PC-9 (cell line): ENCODE measurements at regions not wholly inside any gene's neighbourhood (a gene's known extent, or its start where the extent isn't known, plus 50 kb on each side); places are given as distances from the start of the nearest gene placed in this dataset.

Source experiments
- BruUV-seq: library from RNA; stranded (reverse); fragments of 400-500 nt; replicated peaks from 2 replicates; lab custom pipeline; 2021; lab: Mats Ljungman, UMichigan
- CTCF ChIA-PET: fragments of 300-600 bp; sonication (Branson Sonifier 250); formaldehyde crosslinking; loops from one replicate; lab custom pipeline; 2022; ENCODE audit warnings: antibody characterized with exemption; lab: Charles Lee
- POLR2A ChIA-PET: fragments of 300-600 bp; sonication (Branson Sonifier 250); formaldehyde crosslinking; loops from one replicate; lab custom pipeline; 2022; ENCODE audit warnings: antibody characterized with exemption; ENCODE audit not compliant: unreplicated experiment; lab: Charles Lee
- DNase-seq, 2 experiments: peaks; one replicate each; pipeline versions ENCODE4 v3.0.0 to v3.0.0-alpha.2; 2015 to 2022; ENCODE audit warnings: mixed read lengths in 1 of 2
- H2AFZ ChIP-seq: fragments of 200-600 bp; sonication (generic); 2 replicates; pipeline ENCODE4 v1.8.1; 2017; ENCODE audit warnings: antibody characterized with exemption
- H3F3A ChIP-seq: fragments of 200-600 bp; sonication (generic); 2 replicates; pipeline ENCODE4 v1.8.1; 2017; ENCODE audit warnings: antibody characterized with exemption, mild to moderate bottlenecking, low read depth; ENCODE audit not compliant: insufficient read depth
- H3K27ac ChIP-seq: fragments of 200-600 bp; sonication (generic); 2 replicates; pipeline ENCODE4 v1.6.1; 2016; ENCODE audit warnings: mixed run types
- H3K27me3 ChIP-seq: fragments of 200-600 bp; sonication (generic); 2 replicates; pipeline ENCODE4 v1.6.1; 2016; ENCODE audit warnings: low read depth, mixed run types; ENCODE audit not compliant: insufficient read depth
- H3K36me3 ChIP-seq: fragments of 200-600 bp; sonication (generic); 2 replicates; pipeline ENCODE4 v1.6.1; 2016; ENCODE audit warnings: low read depth, mixed run types
- H3K4me1 ChIP-seq: fragments of 200-600 bp; sonication (generic); replicated peaks from 2 replicates; pipeline ENCODE4 v1.6.1; 2016; ENCODE audit warnings: mixed run types; ENCODE audit not compliant: insufficient read depth
- H3K4me2 ChIP-seq: fragments of 200-600 bp; sonication (generic); 2 replicates; pipeline ENCODE4 v1.6.1; 2017; ENCODE audit warnings: mixed run types
- H3K4me3 ChIP-seq: fragments of 200-600 bp; sonication (generic); 2 replicates; pipeline ENCODE4 v1.6.1; 2016; ENCODE audit warnings: mixed run types
- H3K79me2 ChIP-seq: fragments of 200-600 bp; sonication (generic); 2 replicates; pipeline ENCODE4 v1.6.1; 2017; ENCODE audit warnings: low read depth, mixed run types
- H3K9me2 ChIP-seq: fragments of 200-600 bp; sonication (generic); 2 replicates; pipeline ENCODE4 v1.8.1; 2017; ENCODE audit warnings: mild to moderate bottlenecking; ENCODE audit not compliant: insufficient read depth
- H3K9me3 ChIP-seq: fragments of 200-600 bp; sonication (generic); 2 replicates; pipeline ENCODE4 v1.8.1; 2016; ENCODE audit warnings: low read depth; ENCODE audit not compliant: insufficient read depth
- H4K20me1 ChIP-seq: fragments of 200-600 bp; sonication (generic); 2 replicates; pipeline ENCODE4 v1.8.1; 2017; ENCODE audit not compliant: insufficient read depth
- CTCF ChIP-seq: fragments of 200-600 bp; sonication (generic); conservative IDR thresholded peaks from 2 replicates; pipeline ENCODE4 v1.6.1; 2017; ENCODE audit warnings: mixed run types, antibody characterized with exemption, mild to moderate bottlenecking, moderate library complexity
- EZH2 ChIP-seq: fragments of 200-600 bp; sonication (generic); IDR thresholded peaks from 2 replicates; pipeline ENCODE4 v1.8.0; 2017; ENCODE audit warnings: antibody characterized with exemption, low read depth
- intact Hi-C: fragments of 100-400 bp; cut with micrococcal nuclease; formaldehyde crosslinking; loops from one replicate; pipeline ENCODE4 v1.10.0; 2022; ENCODE audit not compliant: unreplicated experiment

DNA sequence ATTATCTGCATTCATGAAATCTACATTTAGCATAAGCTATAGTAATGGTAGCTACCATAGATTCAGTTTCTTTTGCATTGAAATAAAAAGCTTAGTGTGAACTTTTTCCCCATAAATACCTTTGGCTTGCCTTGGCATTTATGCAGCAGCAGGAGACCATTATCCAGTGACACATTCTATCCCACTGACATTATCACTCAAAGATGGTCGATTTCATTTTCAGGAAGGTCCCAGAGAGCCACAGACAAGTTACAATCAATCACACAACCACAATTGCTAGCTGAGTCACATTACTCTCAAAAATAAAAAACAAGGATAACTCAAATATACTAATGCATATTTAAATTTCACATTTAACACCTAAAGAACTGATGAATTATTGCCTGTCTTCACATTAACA is 512.7 kb upstream of the CDH2 start:
- TF ChIP-seq CTCF (no peak), EZH2 (no peak)
- no peak overlapping the region for H3K4me3 ChIP-seq
- no peak overlapping the region for H3K4me2 ChIP-seq
- H3K36me3 ChIP-seq: no peaks in the 10 kb centered on the region
- H3K27ac ChIP-seq: no peak overlapping the region
- no peaks in the 10 kb centered on the region for H3K4me1 ChIP-seq
- no peak for DNase-seq
- H3F3A ChIP-seq: no peaks in the 10 kb centered on the region
- no TSS peak for BruUV-seq
- no peaks in the 10 kb centered on the region for H3K27me3 ChIP-seq
- H3K9me2 ChIP-seq: no peaks in the 10 kb centered on the region
- no peak overlapping the region for H2AFZ ChIP-seq
- CTCF ChIA-PET: no interaction called here
- H3K9me3 ChIP-seq: no peaks in the 10 kb centered on the region
- intact Hi-C loops: no loop called here
- H4K20me1 ChIP-seq: no peaks in the 10 kb centered on the region
- POLR2A ChIA-PET: no interaction called here
- H3K79me2 ChIP-seq: no peaks in the 10 kb centered on the region

DNA sequence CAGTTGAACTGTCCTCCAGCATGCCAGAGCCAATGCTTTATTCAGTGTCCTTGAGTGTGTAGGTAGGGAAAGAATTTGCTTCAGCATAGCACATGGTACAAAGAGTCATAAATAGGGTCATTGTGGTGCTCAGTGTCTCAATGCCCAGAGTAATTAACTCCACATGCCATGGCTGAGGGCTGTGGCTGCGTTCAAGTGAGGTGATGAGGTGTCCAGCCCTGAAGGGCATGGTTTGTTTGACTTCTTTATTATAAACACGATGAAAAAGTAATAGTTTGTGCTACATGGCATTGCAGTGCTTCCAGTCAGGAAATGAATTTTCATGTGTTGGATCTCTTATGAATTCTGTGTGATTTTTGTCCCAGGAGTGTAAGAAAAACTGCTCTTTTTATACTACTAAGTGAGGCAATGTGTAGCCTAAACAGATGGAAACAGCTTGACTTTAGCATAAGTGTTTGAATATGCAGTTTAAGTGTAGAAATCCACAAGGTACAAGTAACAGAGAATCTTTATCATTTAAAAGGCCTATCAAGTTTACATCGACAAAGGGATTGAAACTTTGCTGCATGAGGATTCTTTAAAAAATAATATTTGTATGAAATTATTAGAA is 507.9 kb upstream of the CDH2 start:
- no TSS peak for BruUV-seq
- CTCF ChIA-PET: no interaction called here

DNA sequence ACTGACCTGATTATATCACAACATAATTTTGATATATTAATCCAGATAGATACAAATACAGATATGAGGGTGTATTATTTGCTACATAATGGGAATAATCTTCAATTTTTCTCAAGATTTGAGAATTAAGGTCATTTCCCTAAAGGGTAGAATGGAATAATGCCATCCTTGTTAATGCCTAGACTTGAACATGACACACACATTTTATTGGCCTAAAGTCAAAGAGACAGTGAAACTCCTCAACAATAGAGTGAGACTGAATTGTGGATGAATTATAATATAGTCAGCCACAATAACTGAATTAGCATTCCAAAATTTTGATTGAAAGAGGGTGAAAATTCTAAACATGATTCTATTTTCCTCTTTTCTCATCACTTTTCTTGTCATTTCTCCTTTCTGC is 506.0 kb upstream of the CDH2 start:
- H3K27me3 ChIP-seq: no peaks in the 10 kb centered on the region
- H3K4me2 ChIP-seq: no peak overlapping the region
- H3F3A ChIP-seq: no peaks in the 10 kb centered on the region
- no peaks in the 10 kb centered on the region for H4K20me1 ChIP-seq
- TF ChIP-seq CTCF (no peak), EZH2 (no peak)
- POLR2A ChIA-PET: interaction anchor here (0.7 kb wide), 1 partner anchor 152 kb away, joined by 3 read pairs; no protein-coding TSS in a partner anchor
- H3K36me3 ChIP-seq: no peaks in the 10 kb centered on the region
- no peaks in the 10 kb centered on the region for H3K9me2 ChIP-seq
- no peaks in the 10 kb centered on the region for H3K79me2 ChIP-seq
- CTCF ChIA-PET: no interaction called here
- BruUV-seq: no TSS peak
- no peaks in the 10 kb centered on the region for H3K4me1 ChIP-seq
- no peak overlapping the region for H2AFZ ChIP-seq
- no peak overlapping the region for H3K4me3 ChIP-seq
- intact Hi-C loops: no loop called here
- no peak for DNase-seq
- H3K27ac ChIP-seq: no peak overlapping the region
- no peaks in the 10 kb centered on the region for H3K9me3 ChIP-seq

More for the DNA sequence above, 507.9 kb upstream of the CDH2 start:
- H3K9me2 ChIP-seq: no peaks in the 10 kb centered on the region
- intact Hi-C loops: no loop called here
- no peaks in the 10 kb centered on the region for H3K4me1 ChIP-seq
- no peak overlapping the region for H3K4me2 ChIP-seq
- H3K27me3 ChIP-seq: no peaks in the 10 kb centered on the region
- H3K27ac ChIP-seq: no peak overlapping the region
- no peaks in the 10 kb centered on the region for H4K20me1 ChIP-seq
- H3K79me2 ChIP-seq: no peaks in the 10 kb centered on the region
- H3K9me3 ChIP-seq: no peaks in the 10 kb centered on the region
- TF ChIP-seq CTCF (no peak), EZH2 (no peak)
- H3K36me3 ChIP-seq: no peaks in the 10 kb centered on the region
- POLR2A ChIA-PET: no interaction called here
- DNase-seq: no peak
- H3F3A ChIP-seq: no peaks in the 10 kb centered on the region
- H3K4me3 ChIP-seq: no peak overlapping the region
- H2AFZ ChIP-seq: no peak overlapping the region
